Right atrium auricular region (tissue), 2 donors: ENCODE measurements at regions not wholly inside any gene's neighbourhood (a gene's known extent, or its start where the extent isn't known, plus 50 kb on each side); places are given as distances from the start of the nearest gene placed in this dataset.

Source experiments
- DNase-seq: peaks from one replicate; pipeline ENCODE4 v3.0.0-alpha.2; 2019; ENCODE audit warnings: low spot score
- H3K27ac ChIP-seq, 2 donors: fragments of 200-600 bp; sonication (generic); 1 replicate in 1 of 2; 2 replicates in 1 of 2; pipeline ENCODE4 v1.5.1; 2016 to 2019
- H3K27me3 ChIP-seq, 2 donors: fragments of 200-600 bp; sonication (generic); one replicate each; pipeline versions ENCODE4 v1.5.1 to v1.6.0; 2017 to 2019
- H3K36me3 ChIP-seq: fragments of 200-600 bp; sonication (generic); one replicate; pipeline ENCODE4 v1.5.1; 2016
- H3K4me1 ChIP-seq, 2 donors: fragments of 200-600 bp; sonication (generic); one replicate each; pipeline versions ENCODE4 v1.5.1 to v1.6.0; 2017 to 2019
- H3K4me3 ChIP-seq, 2 donors: fragments of 200-600 bp; sonication (generic); 1 replicate in 1 of 2; 2 replicates in 1 of 2; pipeline ENCODE4 v1.5.1; 2017 to 2019; ENCODE audit warnings: mild to moderate bottlenecking in 1 of 2, moderate library complexity in 1 of 2
- H3K9me3 ChIP-seq, 2 donors: fragments of 200-600 bp; sonication (generic); one replicate each; pipeline ENCODE4 v1.5.1; 2019
- TF ChIP-seq, protein P1 (sequence below), 2 donors: fragments of 200-600 bp; sonication (generic); IDR thresholded peaks; one replicate each; pipeline ENCODE4 v1.5.1; 2019; ENCODE audit warnings: antibody characterized with exemption in 2 of 2

DNA sequence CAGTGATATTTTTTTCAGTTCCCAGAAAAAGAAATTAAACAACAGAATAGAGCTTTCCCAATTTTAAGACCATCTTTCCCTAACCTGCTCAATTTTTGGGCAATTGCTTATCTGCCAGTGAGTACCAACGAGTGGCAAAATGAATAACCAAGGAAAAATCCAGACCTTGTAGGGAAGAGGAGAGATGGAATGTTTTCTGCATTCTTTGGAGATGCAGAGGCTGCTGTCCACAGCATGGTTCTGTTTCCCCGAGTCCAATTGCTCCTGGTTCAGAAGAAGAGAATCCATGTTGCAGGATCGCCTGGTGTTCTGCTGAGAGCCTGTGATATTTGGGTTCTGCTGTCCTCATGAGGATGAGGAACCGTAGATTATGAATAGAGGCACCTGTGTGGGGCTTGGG lies 68.2 kb upstream of the MGAT5 start:
- no peak for DNase-seq
- Histone ChIP-seq H3K4me3 (no peak overlapping the region), H3K27me3 (no peaks in the 10 kb centered on the region), H3K27ac (no peak overlapping the region), H3K9me3 (no peaks in the 10 kb centered on the region), H3K4me1 (peaks cover 0 to 59% of the 10 kb centered on the region in 2 donors), H3K36me3 (no peaks in the 10 kb centered on the region)
- TF ChIP-seq, protein P1, sequence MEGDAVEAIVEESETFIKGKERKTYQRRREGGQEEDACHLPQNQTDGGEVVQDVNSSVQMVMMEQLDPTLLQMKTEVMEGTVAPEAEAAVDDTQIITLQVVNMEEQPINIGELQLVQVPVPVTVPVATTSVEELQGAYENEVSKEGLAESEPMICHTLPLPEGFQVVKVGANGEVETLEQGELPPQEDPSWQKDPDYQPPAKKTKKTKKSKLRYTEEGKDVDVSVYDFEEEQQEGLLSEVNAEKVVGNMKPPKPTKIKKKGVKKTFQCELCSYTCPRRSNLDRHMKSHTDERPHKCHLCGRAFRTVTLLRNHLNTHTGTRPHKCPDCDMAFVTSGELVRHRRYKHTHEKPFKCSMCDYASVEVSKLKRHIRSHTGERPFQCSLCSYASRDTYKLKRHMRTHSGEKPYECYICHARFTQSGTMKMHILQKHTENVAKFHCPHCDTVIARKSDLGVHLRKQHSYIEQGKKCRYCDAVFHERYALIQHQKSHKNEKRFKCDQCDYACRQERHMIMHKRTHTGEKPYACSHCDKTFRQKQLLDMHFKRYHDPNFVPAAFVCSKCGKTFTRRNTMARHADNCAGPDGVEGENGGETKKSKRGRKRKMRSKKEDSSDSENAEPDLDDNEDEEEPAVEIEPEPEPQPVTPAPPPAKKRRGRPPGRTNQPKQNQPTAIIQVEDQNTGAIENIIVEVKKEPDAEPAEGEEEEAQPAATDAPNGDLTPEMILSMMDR (IDR thresholded peaks at IDR 0.05) = no peak

DNA sequence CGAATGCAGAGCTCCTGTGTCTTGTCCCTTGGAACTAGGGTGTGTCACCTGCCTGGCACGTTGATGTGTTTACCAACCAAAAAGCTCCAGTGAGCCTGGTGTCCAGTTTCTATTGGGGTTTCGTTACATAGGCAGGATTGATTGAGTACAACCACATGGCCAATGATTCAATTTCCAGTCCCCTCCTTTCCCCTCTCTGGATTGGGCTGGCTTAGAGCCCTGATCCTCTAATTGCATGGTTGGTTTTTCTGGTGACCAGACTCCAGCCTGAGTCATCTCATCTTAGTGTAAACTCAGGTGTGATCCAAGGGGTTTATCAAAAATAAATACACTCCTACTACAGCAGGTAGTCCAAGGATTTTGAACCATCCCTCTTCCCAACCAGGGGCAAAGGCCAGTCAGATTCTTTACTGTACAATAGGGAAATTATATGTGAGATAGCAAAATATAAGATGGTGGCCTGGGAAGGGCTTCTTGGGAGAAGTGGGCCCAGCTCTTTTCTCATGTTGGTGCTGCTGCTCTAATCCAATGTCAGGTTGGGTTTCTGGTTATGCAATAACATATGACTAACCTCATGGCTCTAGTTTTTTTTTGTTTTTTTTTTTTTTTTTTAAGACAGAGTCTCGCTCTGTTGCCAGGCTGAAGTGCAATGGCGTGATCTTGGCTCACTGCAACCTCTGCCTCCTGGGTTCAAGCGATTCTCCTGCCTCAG lies 64.7 kb upstream of the MGAT5 start:
- Histone ChIP-seq H3K4me3 (no peak overlapping the region), H3K9me3 (no peaks in the 10 kb centered on the region), H3K27me3 (no peaks in the 10 kb centered on the region), H3K27ac (no peak overlapping the region), H3K4me1 (peaks cover 0 to 56% of the 10 kb centered on the region in 2 donors), H3K36me3 (no peaks in the 10 kb centered on the region)
- TF ChIP-seq, protein P1 (IDR thresholded peaks at IDR 0.05) = no peak
- no peak for DNase-seq

DNA sequence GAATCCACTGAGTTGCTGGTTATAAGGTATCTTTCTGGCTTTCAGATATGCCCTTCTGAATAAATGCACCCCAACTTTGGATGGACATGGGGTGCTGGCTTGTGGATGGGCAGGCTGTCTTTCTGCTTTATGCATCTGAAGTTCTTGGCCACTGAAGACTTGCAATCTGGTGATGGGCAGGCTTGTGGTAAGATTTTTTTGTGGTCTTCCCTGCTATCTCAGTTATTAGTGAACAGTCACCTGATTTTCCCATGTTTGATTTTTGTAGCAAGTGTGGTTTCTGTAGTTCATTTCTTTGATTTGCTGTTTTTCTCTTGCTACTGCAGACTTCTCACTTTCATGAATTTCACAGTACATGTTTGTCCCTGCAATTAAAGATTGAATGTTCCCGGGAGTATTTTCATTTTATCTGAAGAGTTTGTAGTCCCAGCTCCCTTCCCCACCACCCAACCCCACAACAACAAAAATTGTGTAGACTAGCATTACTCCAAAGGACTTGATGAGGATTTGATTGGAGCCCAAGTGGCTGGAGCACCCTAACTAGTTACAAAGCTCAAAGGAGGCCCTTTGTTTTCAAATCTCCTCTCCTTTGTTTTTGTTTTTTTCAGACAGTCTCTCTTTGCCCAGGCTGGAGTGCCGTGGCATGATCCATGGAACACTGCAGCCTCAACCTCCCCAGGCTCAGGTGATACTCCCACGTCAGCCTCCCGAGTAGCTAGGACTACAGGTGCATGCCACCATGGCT lies 63.6 kb upstream of the MGAT5 start:
- Histone ChIP-seq H3K27me3 (no peaks in the 10 kb centered on the region), H3K27ac (peak overlapping the region in 1 of 2 donors; percentile 6), H3K9me3 (no peaks in the 10 kb centered on the region), H3K36me3 (no peaks in the 10 kb centered on the region), H3K4me1 (peaks cover 0 to 52% of the 10 kb centered on the region in 2 donors), H3K4me3 (no peak overlapping the region)
- DNase-seq = no peak
- TF ChIP-seq, protein P1 (IDR thresholded peaks at IDR 0.05) = no peak

DNA sequence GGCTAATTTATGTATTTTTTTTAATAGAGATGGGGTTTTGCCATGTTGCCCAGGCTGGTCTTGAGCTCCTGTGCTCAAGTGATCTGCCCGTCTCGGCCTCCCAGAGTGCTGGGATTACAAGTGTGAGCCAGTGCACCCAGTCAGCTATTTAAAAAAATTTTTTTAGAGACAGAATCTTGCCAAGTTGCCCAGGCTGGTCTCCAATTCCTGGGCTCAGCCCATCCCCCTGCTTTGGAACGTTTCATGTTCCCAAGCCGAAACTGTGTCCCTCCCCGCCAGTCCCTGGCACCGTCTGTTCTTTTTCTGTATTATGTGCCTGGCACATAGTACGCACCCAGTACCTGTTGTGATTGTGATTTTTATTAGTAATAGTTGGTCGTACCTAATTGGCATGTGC lies 63.1 kb upstream of the MGAT5 start:
- Histone ChIP-seq H3K9me3 (no peaks in the 10 kb centered on the region), H3K27ac (peak overlapping the region in 1 of 2 donors; percentile 38), H3K4me3 (no peak overlapping the region), H3K27me3 (no peaks in the 10 kb centered on the region), H3K36me3 (no peaks in the 10 kb centered on the region), H3K4me1 (peaks cover 0 to 53% of the 10 kb centered on the region in 2 donors)
- TF ChIP-seq, protein P1 (IDR thresholded peaks at IDR 0.05) = no peak
- DNase-seq = no peak

DNA sequence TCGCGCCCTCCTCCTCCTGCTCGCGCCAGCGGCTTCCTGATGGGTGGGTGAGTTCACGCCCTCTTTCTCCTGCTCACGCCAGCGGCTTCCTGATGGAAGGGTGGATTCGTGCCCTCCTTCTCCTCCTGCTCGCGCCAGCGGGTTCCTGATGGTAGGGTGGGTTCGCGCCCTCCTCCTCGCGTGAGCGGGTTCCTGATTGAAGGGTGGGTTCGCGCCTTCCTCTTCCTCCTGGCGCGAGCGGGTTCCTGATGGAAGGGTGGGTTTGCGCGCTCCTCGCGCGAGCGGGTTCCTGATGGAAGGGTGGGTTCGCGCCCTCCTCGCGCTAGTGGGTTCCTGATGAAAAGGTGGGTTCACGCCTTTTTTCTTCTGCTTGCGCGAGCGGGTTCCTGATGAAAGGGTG lies 62.0 kb upstream of the MGAT5 start:
- Histone ChIP-seq H3K4me1 (peaks cover 0 to 51% of the 10 kb centered on the region in 2 donors), H3K36me3 (no peaks in the 10 kb centered on the region), H3K27ac (peak overlapping the region in 1 of 2 donors; percentile 38), H3K27me3 (no peaks in the 10 kb centered on the region), H3K4me3 (no peak overlapping the region), H3K9me3 (no peaks in the 10 kb centered on the region)
- TF ChIP-seq, protein P1 (IDR thresholded peaks at IDR 0.05) = no peak
- DNase-seq = no peak
